Kidney (tissue), 13 donors: ENCODE measurements at regions not wholly inside any gene's neighbourhood (a gene's known extent, or its start where the extent isn't known, plus 50 kb on each side); places are given as distances from the start of the nearest gene placed in this dataset.

Experiments
- DNase-seq, 5 donors: peaks; one replicate each; pipeline ENCODE4 v3.0.0-alpha.2; 2013 to 2020
- FAIRE-seq: peaks from 2 replicates; lab custom pipeline; 2012; peaks lifted over from hg19 to GRCh38; lab: Jason Lieb, UNC
- H3K27ac ChIP-seq, 2 donors: one replicate each; pipeline ENCODE4 v1.7.0; 2013; ENCODE audit warnings: low read depth in 2 of 2, low read length in 2 of 2, inconsistent platforms in 1 of 2
- H3K27me3 ChIP-seq: one replicate; pipeline ENCODE4 v1.7.1; 2013; ENCODE audit warnings: low read length, inconsistent platforms; ENCODE audit not compliant: control insufficient read depth, insufficient read depth
- H3K36me3 ChIP-seq, 3 donors: one replicate each; pipeline versions ENCODE4 v1.7.0 to v1.7.1; 2013; ENCODE audit warnings: low read length in 3 of 3, control low read depth in 1 of 3, inconsistent platforms in 1 of 3; ENCODE audit not compliant: insufficient read depth in 3 of 3, control insufficient read depth in 2 of 3
- H3K4me1 ChIP-seq, 3 donors: one replicate each; pipeline versions ENCODE4 v1.7.0 to v1.7.1; 2013; ENCODE audit warnings: low read length in 3 of 3, inconsistent platforms in 1 of 3, low read depth in 1 of 3; ENCODE audit not compliant: control insufficient read depth in 2 of 3, insufficient read depth in 2 of 3
- H3K4me3 ChIP-seq, 3 donors: one replicate each; pipeline versions ENCODE4 v1.7.0 to v1.8.1; 2013; ENCODE audit warnings: low read length in 3 of 3, control low read depth in 1 of 3, inconsistent platforms in 1 of 3
- H3K9ac ChIP-seq, 3 donors: one replicate each; pipeline versions ENCODE4 v1.7.0 to v1.7.1; 2013; ENCODE audit warnings: low read length in 3 of 3, control low read depth in 1 of 3, inconsistent platforms in 1 of 3
- H3K9me3 ChIP-seq, 3 donors: one replicate each; pipeline versions ENCODE4 v1.7.0 to v1.7.1; 2013; ENCODE audit warnings: low read length in 3 of 3, control low read depth in 1 of 3, inconsistent platforms in 1 of 3; ENCODE audit not compliant: control insufficient read depth in 2 of 3, insufficient read depth in 1 of 3
- intact Hi-C: fragments of 100-400 bp; cut with DNase I; formaldehyde crosslinking; loops from one replicate; pipeline ENCODE4 v1.11.1; 2022
- TF ChIP-seq, protein P1 (sequence below): IDR thresholded peaks from 3 replicates; pipeline ENCODE4 v1.5.1; 2012; ENCODE audit warnings: mild to moderate bottlenecking, moderate library complexity, borderline replicate concordance; ENCODE audit not compliant: insufficient read depth; ENCODE audit errors: extremely low read depth
- donor health status: control.
- donor health status: control.
- donor health status: control.
- donor health status: control.
- donor health status: control.
- donor health status: DM: yes; HTN: yes; CAD: no.
- donor health status: Normal renal cell carcinoma (clear cell type).

DNA sequence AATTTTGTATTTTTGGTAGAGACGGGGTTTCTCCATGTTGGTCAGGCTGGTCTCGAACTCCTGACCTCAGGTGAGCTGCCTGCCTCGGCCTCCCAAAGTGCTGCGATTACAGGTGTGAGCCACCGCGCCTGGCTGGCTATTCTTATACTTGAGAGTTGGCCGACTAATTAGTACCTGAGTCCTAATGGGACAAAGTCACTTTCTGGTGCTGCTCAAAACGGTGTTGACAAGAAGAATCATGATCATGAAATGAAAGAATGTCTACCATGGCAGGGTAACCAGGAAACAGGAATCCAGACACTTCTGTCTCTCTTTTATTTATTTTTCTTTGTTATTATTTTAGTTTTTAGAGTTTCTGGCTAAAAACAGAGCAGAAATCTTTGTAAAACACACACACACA lies 54.7 kb upstream of the RAB6D start:
- FAIRE-seq (no peak), DNase-seq (no peak)
- no peaks in the 10 kb centered on the region for H3K36me3 ChIP-seq
- no peak overlapping the region for H3K4me3 ChIP-seq
- no peaks in the 10 kb centered on the region for H3K9me3 ChIP-seq
- no peak overlapping the region for H3K9ac ChIP-seq
- H3K27me3 ChIP-seq, result no peaks in the 10 kb centered on the region
- H3K27ac ChIP-seq, result no peak overlapping the region
- TF ChIP-seq, protein P1, sequence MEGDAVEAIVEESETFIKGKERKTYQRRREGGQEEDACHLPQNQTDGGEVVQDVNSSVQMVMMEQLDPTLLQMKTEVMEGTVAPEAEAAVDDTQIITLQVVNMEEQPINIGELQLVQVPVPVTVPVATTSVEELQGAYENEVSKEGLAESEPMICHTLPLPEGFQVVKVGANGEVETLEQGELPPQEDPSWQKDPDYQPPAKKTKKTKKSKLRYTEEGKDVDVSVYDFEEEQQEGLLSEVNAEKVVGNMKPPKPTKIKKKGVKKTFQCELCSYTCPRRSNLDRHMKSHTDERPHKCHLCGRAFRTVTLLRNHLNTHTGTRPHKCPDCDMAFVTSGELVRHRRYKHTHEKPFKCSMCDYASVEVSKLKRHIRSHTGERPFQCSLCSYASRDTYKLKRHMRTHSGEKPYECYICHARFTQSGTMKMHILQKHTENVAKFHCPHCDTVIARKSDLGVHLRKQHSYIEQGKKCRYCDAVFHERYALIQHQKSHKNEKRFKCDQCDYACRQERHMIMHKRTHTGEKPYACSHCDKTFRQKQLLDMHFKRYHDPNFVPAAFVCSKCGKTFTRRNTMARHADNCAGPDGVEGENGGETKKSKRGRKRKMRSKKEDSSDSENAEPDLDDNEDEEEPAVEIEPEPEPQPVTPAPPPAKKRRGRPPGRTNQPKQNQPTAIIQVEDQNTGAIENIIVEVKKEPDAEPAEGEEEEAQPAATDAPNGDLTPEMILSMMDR, result no peak
- intact Hi-C loops, result no loop called here
- no peaks in the 10 kb centered on the region for H3K4me1 ChIP-seq

DNA sequence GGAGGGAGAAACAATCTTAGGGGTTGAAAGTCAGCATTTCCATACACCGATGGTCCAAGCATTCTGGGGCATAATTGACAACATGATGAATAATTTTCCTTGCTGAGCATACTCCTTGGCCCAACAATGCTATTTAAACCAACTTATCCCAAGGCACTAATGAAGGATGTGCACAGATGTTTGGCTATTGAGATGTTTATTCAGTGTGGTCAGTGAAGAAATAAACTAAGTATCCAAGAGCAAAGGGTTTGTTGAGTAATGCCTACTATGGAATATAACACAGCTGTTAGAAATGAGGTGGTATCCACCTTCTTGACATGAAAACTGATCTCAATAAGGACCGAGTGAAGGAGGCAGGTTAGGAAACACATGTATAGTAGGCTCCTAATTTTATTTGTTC lies 53.9 kb upstream of the RAB6D start:
- no peaks in the 10 kb centered on the region for H3K4me1 ChIP-seq
- DNase-seq, result no peak
- H3K27me3 ChIP-seq, result no peaks in the 10 kb centered on the region
- no peaks in the 10 kb centered on the region for H3K9me3 ChIP-seq
- no peak overlapping the region for H3K9ac ChIP-seq
- no peak overlapping the region for H3K27ac ChIP-seq
- no peak overlapping the region for H3K4me3 ChIP-seq
- intact Hi-C loops, result no loop called here
- no peak for FAIRE-seq
- TF ChIP-seq, protein P1, result no peak
- no peaks in the 10 kb centered on the region for H3K36me3 ChIP-seq

DNA sequence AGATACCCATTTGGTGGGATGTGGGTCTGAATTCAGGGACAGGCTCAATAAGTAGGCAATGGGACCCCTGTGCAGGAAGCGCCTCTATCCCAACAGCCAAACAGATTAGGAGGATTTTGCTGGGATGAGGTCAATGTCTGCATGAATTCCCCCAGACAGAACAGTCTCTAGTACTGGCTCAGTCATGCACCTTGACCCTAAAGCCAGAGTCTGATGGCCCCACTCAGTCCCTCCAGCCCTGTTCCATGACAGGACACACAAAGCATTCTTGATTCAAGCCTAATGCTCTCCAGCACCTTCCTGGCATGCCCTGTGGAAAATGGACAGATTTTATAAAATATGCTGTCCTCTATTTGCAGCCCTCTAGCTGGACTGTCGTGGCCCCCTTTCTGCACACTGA lies 49.8 kb upstream of the RAB6D start:
- Histone ChIP-seq H3K4me1 (no peaks in the 10 kb centered on the region), H3K4me3 (no peak overlapping the region), H3K9ac (no peak overlapping the region), H3K27me3 (no peaks in the 10 kb centered on the region), H3K9me3 (no peaks in the 10 kb centered on the region), H3K27ac (no peak overlapping the region), H3K36me3 (no peaks in the 10 kb centered on the region)
- FAIRE-seq, result no peak
- no peak for DNase-seq
- TF ChIP-seq, protein P1, result no peak
- intact Hi-C loops, result no loop called here
